Lower leg skin (tissue), 3 donors: ENCODE measurements at regions not wholly inside any gene's neighbourhood (a gene's known extent, or its start where the extent isn't known, plus 50 kb on each side); places are given as distances from the start of the nearest gene placed in this dataset.

Experiments
- POLR2A ChIP-seq, 2 donors: fragments of 450-650 bp; IDR thresholded peaks; one replicate each; pipeline ENCODE4 v1.6.1; 2016 to 2017; ENCODE audit warnings: antibody characterized with exemption in 2 of 2, mild to moderate bottlenecking in 1 of 2, moderate library complexity in 1 of 2
- TF ChIP-seq, protein P1 (sequence below), 3 donors: fragments of 450-650 bp; IDR thresholded peaks; one replicate each; pipeline ENCODE4 v1.5.1; 2016; ENCODE audit warnings: antibody characterized with exemption in 3 of 3, mild to moderate bottlenecking in 3 of 3, moderate library complexity in 2 of 3

DNA sequence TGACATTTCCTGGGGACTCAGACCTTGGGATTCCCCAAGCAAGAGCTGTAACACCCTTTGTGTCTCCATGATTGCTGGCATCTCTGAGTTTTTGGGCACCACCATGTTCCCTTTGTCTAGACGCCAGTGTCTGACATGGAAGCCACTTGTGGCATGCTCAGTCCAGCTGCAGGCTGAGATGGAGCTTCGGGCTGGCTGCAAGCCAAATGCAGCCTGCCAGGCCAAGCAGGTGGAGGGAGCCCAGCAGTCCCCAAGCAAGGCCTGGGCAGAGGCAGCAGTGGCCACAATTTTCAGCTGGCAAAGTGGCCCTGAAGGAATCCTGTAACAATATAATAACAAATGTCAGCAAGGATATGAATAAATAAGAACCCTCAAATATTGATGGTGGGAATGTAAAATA, 86.2 kb upstream of the ABCB5 start:
- TF ChIP-seq, protein P1, sequence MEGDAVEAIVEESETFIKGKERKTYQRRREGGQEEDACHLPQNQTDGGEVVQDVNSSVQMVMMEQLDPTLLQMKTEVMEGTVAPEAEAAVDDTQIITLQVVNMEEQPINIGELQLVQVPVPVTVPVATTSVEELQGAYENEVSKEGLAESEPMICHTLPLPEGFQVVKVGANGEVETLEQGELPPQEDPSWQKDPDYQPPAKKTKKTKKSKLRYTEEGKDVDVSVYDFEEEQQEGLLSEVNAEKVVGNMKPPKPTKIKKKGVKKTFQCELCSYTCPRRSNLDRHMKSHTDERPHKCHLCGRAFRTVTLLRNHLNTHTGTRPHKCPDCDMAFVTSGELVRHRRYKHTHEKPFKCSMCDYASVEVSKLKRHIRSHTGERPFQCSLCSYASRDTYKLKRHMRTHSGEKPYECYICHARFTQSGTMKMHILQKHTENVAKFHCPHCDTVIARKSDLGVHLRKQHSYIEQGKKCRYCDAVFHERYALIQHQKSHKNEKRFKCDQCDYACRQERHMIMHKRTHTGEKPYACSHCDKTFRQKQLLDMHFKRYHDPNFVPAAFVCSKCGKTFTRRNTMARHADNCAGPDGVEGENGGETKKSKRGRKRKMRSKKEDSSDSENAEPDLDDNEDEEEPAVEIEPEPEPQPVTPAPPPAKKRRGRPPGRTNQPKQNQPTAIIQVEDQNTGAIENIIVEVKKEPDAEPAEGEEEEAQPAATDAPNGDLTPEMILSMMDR (IDR thresholded peaks at IDR 0.05), result no peak
- TF ChIP-seq POLR2A (IDR thresholded peaks at IDR 0.05), result no peak
